ENCODE measurements at regions not wholly inside any gene's neighbourhood (a gene's known extent, or its start where the extent isn't known, plus 50 kb on each side); places are given as distances from the start of the nearest gene placed in this dataset.

DNA sequence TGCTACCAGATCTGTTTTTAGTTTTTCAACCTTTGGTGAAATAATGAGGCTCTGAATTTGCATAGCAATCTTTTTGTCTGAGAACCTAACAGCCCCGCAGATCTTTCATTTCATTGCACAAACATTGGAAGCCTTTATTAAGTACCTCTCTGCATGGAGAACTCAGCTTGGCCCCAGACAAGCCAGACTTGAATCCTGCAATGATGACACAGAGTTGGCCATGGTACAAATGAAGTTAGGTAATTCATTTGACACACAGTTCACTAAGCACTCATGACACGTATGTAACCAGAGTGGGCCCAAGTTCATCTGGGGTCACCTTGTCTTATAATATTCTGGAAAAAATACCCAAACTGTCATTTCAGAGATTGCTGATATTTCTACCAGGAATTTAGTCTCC, 439.1 kb upstream of the ID2 start:
- no peak for TF ChIP-seq POLR2A (IDR thresholded peaks at IDR 0.05)
- TF ChIP-seq, protein P1, sequence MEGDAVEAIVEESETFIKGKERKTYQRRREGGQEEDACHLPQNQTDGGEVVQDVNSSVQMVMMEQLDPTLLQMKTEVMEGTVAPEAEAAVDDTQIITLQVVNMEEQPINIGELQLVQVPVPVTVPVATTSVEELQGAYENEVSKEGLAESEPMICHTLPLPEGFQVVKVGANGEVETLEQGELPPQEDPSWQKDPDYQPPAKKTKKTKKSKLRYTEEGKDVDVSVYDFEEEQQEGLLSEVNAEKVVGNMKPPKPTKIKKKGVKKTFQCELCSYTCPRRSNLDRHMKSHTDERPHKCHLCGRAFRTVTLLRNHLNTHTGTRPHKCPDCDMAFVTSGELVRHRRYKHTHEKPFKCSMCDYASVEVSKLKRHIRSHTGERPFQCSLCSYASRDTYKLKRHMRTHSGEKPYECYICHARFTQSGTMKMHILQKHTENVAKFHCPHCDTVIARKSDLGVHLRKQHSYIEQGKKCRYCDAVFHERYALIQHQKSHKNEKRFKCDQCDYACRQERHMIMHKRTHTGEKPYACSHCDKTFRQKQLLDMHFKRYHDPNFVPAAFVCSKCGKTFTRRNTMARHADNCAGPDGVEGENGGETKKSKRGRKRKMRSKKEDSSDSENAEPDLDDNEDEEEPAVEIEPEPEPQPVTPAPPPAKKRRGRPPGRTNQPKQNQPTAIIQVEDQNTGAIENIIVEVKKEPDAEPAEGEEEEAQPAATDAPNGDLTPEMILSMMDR (IDR thresholded peaks at IDR 0.05) = no peak
